Mesothelial cell of epicardium (in vitro differentiated cells): ENCODE measurements at regions not wholly inside any gene's neighbourhood (a gene's known extent, or its start where the extent isn't known, plus 50 kb on each side); places are given as distances from the start of the nearest gene placed in this dataset.

ENCODE experiments used
- DNase-seq, 2 experiments: peaks; one replicate each; pipeline ENCODE4 v3.0.0; 2021; ENCODE audit warnings: low spot score in 2 of 2; ENCODE audit not compliant: unreplicated experiment in 2 of 2
- H3K27ac Mint-ChIP-seq: 2 replicates; pipeline ENCODE4 v1.8.0; 2021; ENCODE audit warnings: mixed read lengths
- H3K27me3 Mint-ChIP-seq: 2 replicates; pipeline ENCODE4 v1.8.0; 2021; ENCODE audit warnings: low read depth, mixed read lengths
- H3K36me3 Mint-ChIP-seq: 2 replicates; pipeline ENCODE4 v1.8.0; 2021; ENCODE audit warnings: mixed read lengths
- H3K4me1 Mint-ChIP-seq: 2 replicates; pipeline ENCODE4 v1.8.0; 2021; ENCODE audit warnings: mixed read lengths
- H3K4me3 Mint-ChIP-seq: 2 replicates; pipeline ENCODE4 v1.8.0; 2021; ENCODE audit warnings: mild to moderate bottlenecking, moderate library complexity, mixed read lengths
- H3K9me3 Mint-ChIP-seq: 2 replicates; pipeline ENCODE4 v1.8.0; 2021; ENCODE audit warnings: mixed read lengths
- CTCF ChIP-seq: fragments of 200-600 bp; sonication (generic); IDR thresholded peaks from one replicate; pipeline ENCODE4 v1.5.0; 2021; ENCODE audit warnings: antibody characterized with exemption; ENCODE audit not compliant: unreplicated experiment

DNA sequence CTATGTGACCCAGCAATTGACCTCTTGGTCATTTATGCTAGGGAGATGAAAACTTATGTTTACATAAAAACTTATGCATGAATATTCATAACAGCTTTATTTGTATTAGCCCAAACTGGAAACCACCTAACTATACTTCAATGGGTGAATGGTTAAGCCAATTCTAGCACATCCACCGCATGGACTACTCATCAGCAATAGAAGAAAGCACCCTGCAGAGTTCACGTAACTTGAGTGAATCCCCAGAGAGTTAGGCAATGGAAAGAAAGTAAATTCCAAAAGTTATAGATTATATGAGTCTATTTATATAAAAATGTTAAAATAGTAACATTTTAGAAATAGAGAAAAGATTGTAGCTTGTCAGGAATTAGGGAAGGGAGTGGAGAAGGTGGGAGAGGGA lies 60.2 kb upstream of the NRG3 start:
- Mint-ChIP-seq H3K27me3 (peaks cover 2% of the 10 kb centered on the region), H3K4me1 (no peaks in the 10 kb centered on the region), H3K4me3 (no peak overlapping the region), H3K27ac (no peak overlapping the region), H3K9me3 (peaks cover 10% of the 10 kb centered on the region), H3K36me3 (no peaks in the 10 kb centered on the region)
- TF ChIP-seq CTCF, result no peak
- no peak for DNase-seq

- Mint-ChIP-seq H3K27me3 (peaks cover 3% of the 10 kb centered on the region), H3K4me1 (no peaks in the 10 kb centered on the region), H3K36me3 (no peaks in the 10 kb centered on the region), H3K27ac (no peak overlapping the region), H3K9me3 (no peaks in the 10 kb centered on the region), H3K4me3 (no peak overlapping the region)
- TF ChIP-seq CTCF, result no peak
- DNase-seq, result no peak
Measured at GRCh38 chr10:81817596-81818170, 57.3 kb upstream of the NRG3 start.

GRCh38 chr10:81820418-81820817 lies 54.6 kb upstream of the NRG3 start:
- Mint-ChIP-seq H3K4me1 (no peaks in the 10 kb centered on the region), H3K27ac (no peak overlapping the region), H3K27me3 (peaks cover 3% of the 10 kb centered on the region), H3K36me3 (no peaks in the 10 kb centered on the region), H3K9me3 (no peaks in the 10 kb centered on the region), H3K4me3 (no peak overlapping the region)
- no peak for DNase-seq
- no peak for TF ChIP-seq CTCF
